Cardiac septum (tissue), 1 donor: ENCODE measurements at regions not wholly inside any gene's neighbourhood (a gene's known extent, or its start where the extent isn't known, plus 50 kb on each side); places are given as distances from the start of the nearest gene placed in this dataset.

ENCODE experiments used
- DNase-seq: peaks from one replicate; pipeline ENCODE4 v3.0.0-alpha.2; 2020; ENCODE audit warnings: low spot score
- intact Hi-C: fragments of 100-400 bp; cut with DNase I; formaldehyde crosslinking; loops from one replicate; pipeline ENCODE4 v1.14.0; 2022
- donor health status: DM: no; HTN: no; CAD: no.

- intact Hi-C loops = no loop called here
These were observed 227.2 kb downstream of the MRPS30 start for GRCh38 chr5:45035991-45036390.

GRCh38 chr5:45037927-45038326, 229.2 kb downstream of the MRPS30 start:
- intact Hi-C loops = loop anchor here (2.0 kb wide), 1 partner anchor 483 kb away; no protein-coding TSS in a partner anchor
- DNase-seq = no peak

More at GRCh38 chr5:45035991-45036390, 227.2 kb downstream of the MRPS30 start:
- no peak for DNase-seq

GRCh38 chr5:45038366-45038987, 229.7 kb downstream of the MRPS30 start:
- no peak for DNase-seq
- intact Hi-C loops = loop anchor here (2.0 kb wide), 1 partner anchor 482 kb away; no protein-coding TSS in a partner anchor

- DNase-seq = no peak
- intact Hi-C loops = no loop called here
These were observed 233.5 kb downstream of the MRPS30 start for GRCh38 chr5:45042283-45042682.

- DNase-seq = no peak
- intact Hi-C loops = no loop called here
These were observed 248.8 kb downstream of the MRPS30 start for GRCh38 chr5:45057564-45057963.

GRCh38 chr5:45060724-45061123, 252.0 kb downstream of the MRPS30 start:
- intact Hi-C loops = no loop called here
- DNase-seq = no peak

- intact Hi-C loops = no loop called here
- no peak for DNase-seq
These were observed 253.3 kb downstream of the MRPS30 start for GRCh38 chr5:45062044-45062443.

GRCh38 chr5:45081082-45081481, 272.3 kb downstream of the MRPS30 start:
- no peak for DNase-seq
- intact Hi-C loops = no loop called here

- intact Hi-C loops = no loop called here
- DNase-seq = no peak
These were observed 281.1 kb downstream of the MRPS30 start for GRCh38 chr5:45089870-45090269.

GRCh38 chr5:45093377-45093776, 284.6 kb downstream of the MRPS30 start:
- intact Hi-C loops = no loop called here
- DNase-seq = no peak

- intact Hi-C loops = no loop called here
- DNase-seq = no peak
These were observed 286.2 kb downstream of the MRPS30 start for GRCh38 chr5:45094876-45095440.

- DNase-seq = no peak
- intact Hi-C loops = no loop called here
These were observed 289.7 kb downstream of the MRPS30 start for GRCh38 chr5:45098483-45098882.

GRCh38 chr5:45101146-45101545, 292.4 kb downstream of the MRPS30 start:
- intact Hi-C loops = no loop called here
- no peak for DNase-seq

GRCh38 chr5:45105491-45105994, 296.8 kb downstream of the MRPS30 start:
- DNase-seq = no peak
- intact Hi-C loops = no loop called here

- intact Hi-C loops = no loop called here
- DNase-seq = no peak
These were observed 300.3 kb downstream of the MRPS30 start for GRCh38 chr5:45109062-45109461.

- DNase-seq = no peak
- intact Hi-C loops = no loop called here
These were observed 300.9 kb downstream of the MRPS30 start for GRCh38 chr5:45109636-45110035.

- intact Hi-C loops = no loop called here
- DNase-seq = no peak
These were observed 301.7 kb downstream of the MRPS30 start for GRCh38 chr5:45110399-45110798.

- intact Hi-C loops = loop anchor here (1.0 kb wide), 1 partner anchor 10 kb away; no protein-coding TSS in a partner anchor
- no peak for DNase-seq
These were observed 305.0 kb downstream of the MRPS30 start for GRCh38 chr5:45113726-45114125.

- no peak for DNase-seq
- intact Hi-C loops = no loop called here
These were observed 324.2 kb downstream of the MRPS30 start for GRCh38 chr5:45132972-45133371.

GRCh38 chr5:45162974-45163373, 354.2 kb downstream of the MRPS30 start:
- intact Hi-C loops = no loop called here
- DNase-seq = no peak

GRCh38 chr5:45171563-45171962, 362.8 kb downstream of the MRPS30 start:
- intact Hi-C loops = no loop called here

More at GRCh38 chr5:45171563-45171962, 362.8 kb downstream of the MRPS30 start:
- no peak for DNase-seq
